GM10266 (cell line): ENCODE measurements at regions not wholly inside any gene's neighbourhood (a gene's known extent, or its start where the extent isn't known, plus 50 kb on each side); places are given as distances from the start of the nearest gene placed in this dataset.

ENCODE experiments used
- DNase-seq: peaks from one replicate; pipeline ENCODE4 v3.0.0; 2012; ENCODE audit errors: extremely low spot score
- CTCF ChIP-seq: IDR thresholded peaks from 2 replicates; pipeline ENCODE4 v1.5.1; 2012; ENCODE audit warnings: mild to moderate bottlenecking, low read depth; ENCODE audit not compliant: control insufficient read depth, insufficient read depth; ENCODE audit errors: missing control alignments

- no peak for TF ChIP-seq CTCF
- no peak for DNase-seq
These were observed 176.4 kb downstream of the SIM1 start for GRCh38 chr6:100288311-100288710.

GRCh38 chr6:100283285-100283684 is 181.4 kb downstream of the SIM1 start:
- TF ChIP-seq CTCF = no peak
- DNase-seq = no peak

GRCh38 chr6:100281471-100281901 is 183.2 kb downstream of the SIM1 start:
- TF ChIP-seq CTCF = no peak
- no peak for DNase-seq

- no peak for TF ChIP-seq CTCF
- no peak for DNase-seq
These were observed 188.2 kb downstream of the SIM1 start for GRCh38 chr6:100276311-100277057.

- TF ChIP-seq CTCF = no peak
- no peak for DNase-seq
These were observed 190.6 kb downstream of the SIM1 start for GRCh38 chr6:100274147-100274546.

- no peak for TF ChIP-seq CTCF
- DNase-seq = no peak
These were observed 193.1 kb downstream of the SIM1 start for GRCh38 chr6:100271625-100272024.

- no peak for TF ChIP-seq CTCF
- no peak for DNase-seq
These were observed 193.5 kb downstream of the SIM1 start for GRCh38 chr6:100271202-100271601.
